GM23248 (cell line): ENCODE measurements at regions not wholly inside any gene's neighbourhood (a gene's known extent, or its start where the extent isn't known, plus 50 kb on each side); places are given as distances from the start of the nearest gene placed in this dataset.

Source experiments
- EZH2 ChIP-seq: fragments of 200-600 bp; sonication (generic); IDR thresholded peaks from 2 replicates; pipeline ENCODE4 v1.6.1; 2018; ENCODE audit warnings: antibody characterized with exemption, mild to moderate bottlenecking; ENCODE audit not compliant: insufficient read depth, poor library complexity, severe bottlenecking
- EZH2phosphoT487 ChIP-seq: fragments of 200-600 bp; sonication (generic); IDR thresholded peaks from 2 replicates; pipeline ENCODE4 v1.6.1; 2018; ENCODE audit warnings: antibody characterized with exemption, moderate library complexity, mild to moderate bottlenecking, low read depth; ENCODE audit not compliant: insufficient read depth

DNA sequence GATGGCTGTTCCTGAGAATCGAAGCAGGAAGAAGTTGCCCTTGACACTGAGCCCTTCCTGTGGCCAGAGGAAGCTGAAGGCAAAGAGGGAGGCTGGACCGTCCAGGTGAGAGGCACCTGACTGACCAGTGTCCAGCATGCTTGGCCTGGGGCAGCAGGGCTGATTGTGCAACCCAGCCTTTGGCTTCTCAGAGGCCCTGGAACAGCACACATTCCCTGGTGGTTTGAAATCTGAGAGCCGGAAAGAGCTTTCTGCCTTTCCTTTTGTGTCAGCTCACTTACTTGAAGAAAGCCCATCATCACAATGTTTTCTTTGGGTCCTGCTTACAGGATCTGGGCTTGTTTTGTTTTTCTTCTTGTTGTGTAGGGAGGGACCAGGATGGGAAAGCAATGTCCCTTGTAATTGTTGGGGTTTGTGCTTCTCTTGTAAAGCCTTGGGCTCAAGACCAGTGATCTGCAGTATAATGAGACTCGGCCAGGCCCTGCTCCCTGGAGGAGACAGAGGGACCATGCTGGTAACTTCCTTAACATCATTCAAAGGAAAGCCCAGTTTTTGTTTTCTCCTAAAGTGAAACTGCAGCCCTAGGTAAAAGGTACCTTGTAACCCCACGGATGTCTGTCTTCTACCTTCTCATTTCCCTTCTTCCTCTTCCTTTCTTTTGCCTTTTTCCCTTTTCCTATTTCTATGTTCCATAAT, 213.7 kb downstream of the NXNL2 start:
- TF ChIP-seq EZH2 (no peak), EZH2phosphoT487 (no peak)
